ENCODE measurements at regions not wholly inside any gene's neighbourhood (a gene's known extent, or its start where the extent isn't known, plus 50 kb on each side); places are given as distances from the start of the nearest gene placed in this dataset.
A peak's percentile ranks its signal among the peaks of the same experiment; 100 is the strongest.

DNA sequence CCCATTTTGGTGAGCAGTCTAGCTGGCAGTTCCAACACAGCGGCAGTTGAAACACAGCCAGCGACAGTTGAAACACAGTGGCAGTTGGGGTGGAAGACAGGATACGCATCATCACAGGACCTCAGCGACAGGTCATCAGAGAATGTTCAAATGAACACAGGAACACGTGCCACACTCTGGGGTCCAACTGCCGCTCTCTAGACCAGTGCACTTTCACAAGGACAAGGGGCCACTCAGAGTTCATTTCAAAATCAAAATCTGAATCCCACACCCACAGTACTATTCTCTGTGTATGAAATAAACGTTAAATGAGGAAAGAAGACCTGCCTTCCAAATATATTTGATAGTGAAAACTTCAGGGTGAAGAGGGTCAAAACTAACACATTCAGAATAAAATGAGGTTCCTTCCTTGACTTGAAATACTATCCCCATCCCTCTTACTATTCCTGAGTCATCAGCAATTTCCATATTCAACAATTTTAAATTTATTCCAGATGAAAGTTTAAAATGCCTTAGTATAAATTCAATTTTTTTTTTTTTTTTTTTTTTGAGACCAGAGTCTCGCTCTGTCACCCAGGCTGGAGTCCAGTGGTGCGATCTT lies 53.0 kb upstream of the SIMC1 start (continued):
- TF ChIP-seq, protein P1, sequence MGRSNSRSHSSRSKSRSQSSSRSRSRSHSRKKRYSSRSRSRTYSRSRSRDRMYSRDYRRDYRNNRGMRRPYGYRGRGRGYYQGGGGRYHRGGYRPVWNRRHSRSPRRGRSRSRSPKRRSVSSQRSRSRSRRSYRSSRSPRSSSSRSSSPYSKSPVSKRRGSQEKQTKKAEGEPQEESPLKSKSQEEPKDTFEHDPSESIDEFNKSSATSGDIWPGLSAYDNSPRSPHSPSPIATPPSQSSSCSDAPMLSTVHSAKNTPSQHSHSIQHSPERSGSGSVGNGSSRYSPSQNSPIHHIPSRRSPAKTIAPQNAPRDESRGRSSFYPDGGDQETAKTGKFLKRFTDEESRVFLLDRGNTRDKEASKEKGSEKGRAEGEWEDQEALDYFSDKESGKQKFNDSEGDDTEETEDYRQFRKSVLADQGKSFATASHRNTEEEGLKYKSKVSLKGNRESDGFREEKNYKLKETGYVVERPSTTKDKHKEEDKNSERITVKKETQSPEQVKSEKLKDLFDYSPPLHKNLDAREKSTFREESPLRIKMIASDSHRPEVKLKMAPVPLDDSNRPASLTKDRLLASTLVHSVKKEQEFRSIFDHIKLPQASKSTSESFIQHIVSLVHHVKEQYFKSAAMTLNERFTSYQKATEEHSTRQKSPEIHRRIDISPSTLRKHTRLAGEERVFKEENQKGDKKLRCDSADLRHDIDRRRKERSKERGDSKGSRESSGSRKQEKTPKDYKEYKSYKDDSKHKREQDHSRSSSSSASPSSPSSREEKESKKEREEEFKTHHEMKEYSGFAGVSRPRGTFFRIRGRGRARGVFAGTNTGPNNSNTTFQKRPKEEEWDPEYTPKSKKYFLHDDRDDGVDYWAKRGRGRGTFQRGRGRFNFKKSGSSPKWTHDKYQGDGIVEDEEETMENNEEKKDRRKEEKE (IDR thresholded peaks at IDR 0.05; ENCODE audit: borderline replicate concordance in 1 of 2, control insufficient read depth in 1 of 2, low read depth in 2 of 2, low read length in 1 of 2), result no peak
- TF ChIP-seq, protein P2, sequence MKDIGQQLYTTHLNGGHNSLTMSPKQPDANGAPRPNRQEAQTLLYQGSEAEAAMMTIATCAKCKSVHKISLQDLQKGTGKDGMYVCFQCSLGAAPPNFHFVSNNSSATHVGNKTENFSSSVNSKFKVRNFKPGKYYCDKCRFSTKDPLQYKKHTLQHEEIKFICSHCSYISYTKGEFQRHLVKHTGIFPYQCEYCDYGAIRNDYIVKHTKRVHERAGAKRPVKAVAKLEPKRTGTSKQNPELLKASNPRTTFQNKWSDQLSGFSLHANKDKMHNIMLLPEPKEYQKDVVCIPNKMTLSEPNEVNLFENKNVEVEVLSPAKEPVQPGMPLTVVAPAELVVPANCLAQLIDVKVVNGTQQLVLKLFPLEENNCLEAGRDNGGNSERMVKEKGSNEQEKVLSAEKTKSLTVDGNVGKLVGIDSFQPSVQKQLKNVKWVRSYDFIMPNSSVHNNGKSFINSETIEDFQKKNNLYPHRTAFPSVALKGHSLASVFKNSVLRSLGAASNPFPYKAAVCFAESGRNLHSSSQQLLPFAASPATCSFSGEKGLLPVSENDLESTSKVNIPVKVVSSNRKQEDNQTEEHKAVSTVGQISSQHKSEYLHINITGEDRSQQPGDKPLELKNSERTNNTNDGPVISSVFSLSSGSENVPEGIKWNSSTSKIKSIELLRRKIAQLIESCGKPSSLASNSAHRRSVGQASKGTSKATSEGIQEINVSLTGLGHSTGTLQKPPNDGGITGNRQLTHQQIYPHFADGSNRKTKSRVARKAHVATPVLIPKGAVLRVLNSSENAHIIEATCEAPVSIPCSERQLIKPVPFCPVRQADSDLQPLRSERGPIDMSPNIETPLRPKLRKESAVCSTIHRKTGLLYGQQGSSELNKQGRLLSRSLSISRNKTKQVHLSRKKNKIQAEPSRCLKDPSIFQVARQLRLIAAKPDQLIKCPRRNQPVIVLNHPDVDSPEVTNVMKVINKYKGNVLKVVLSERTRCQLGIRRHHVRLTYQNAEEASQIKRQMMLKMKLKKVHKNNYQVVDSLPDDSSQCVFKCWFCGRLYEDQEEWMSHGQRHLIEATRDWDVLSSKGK (CRISPR knock-in tag; IDR thresholded peaks at IDR 0.05), result no peak
- TF ChIP-seq USF1 (CRISPR knock-in tag; IDR thresholded peaks at IDR 0.05) (peak; percentile 49; the same call in 1 of the 2 replicates), ESRRA (IDR thresholded peaks at IDR 0.05; ENCODE audit: borderline replicate concordance, low read depth) (no peak), ZNF197 (CRISPR knock-in tag; IDR thresholded peaks at IDR 0.05; ENCODE audit: low read depth) (peak; percentile 55; the same call in 1 of the 2 replicates), TBP (optimal IDR thresholded peaks at IDR 0.05; ENCODE audit: low read depth, low read length) (peak; percentile 34), SMARCA4 (IDR thresholded peaks at IDR 0.05) (0 out of 2 replicates have a peak, but pooled peaks have one; percentile 3), E2F1 (CRISPR knock-in tag; IDR thresholded peaks at IDR 0.05) (no peak), SMARCE1 (IDR thresholded peaks at IDR 0.05) (no peak), BDP1 (IDR thresholded peaks at IDR 0.05; ENCODE audit: insufficient read depth, insufficient read length) (no peak), CTCF (IDR thresholded peaks at IDR 0.05 in 2 of 3, conservative IDR thresholded peaks at IDR 0.05 in 1 of 3; ENCODE audit: insufficient read depth in 2 of 3, low read depth in 1 of 3, low read length in 3 of 3) (no peak), ZNF41 (CRISPR knock-in tag; conservative IDR thresholded peaks at IDR 0.05) (no peak), SNRNP70 (optimal IDR thresholded peaks at IDR 0.05; ENCODE audit: low read depth, low read length) (no peak), CREB1 (IDR thresholded peaks at IDR 0.05) (0 out of 2 replicates have a peak, but pooled peaks have one; percentile 53), CREB1 (CRISPR knock-in tag; IDR thresholded peaks at IDR 0.05) (peak; percentile 77), CBX3 (IDR thresholded peaks at IDR 0.05; ENCODE audit: borderline replicate concordance in 1 of 2, low read length in 2 of 2) (peak in 1 of 2 experiments; percentile 82; a peak in 1 of 3 replicates), GTF2E2 (tag; IDR thresholded peaks at IDR 0.05) (peak; percentile 83), SREBF1 (IDR thresholded peaks at IDR 0.05; ENCODE audit: borderline replicate concordance, low read depth, low read length) (no peak)
